Left ventricle myocardium inferior (tissue), 1 donor: ENCODE measurements at regions not wholly inside any gene's neighbourhood (a gene's known extent, or its start where the extent isn't known, plus 50 kb on each side); places are given as distances from the start of the nearest gene placed in this dataset.
"Not testable (repeated sequence)": the region's sequence is repeated elsewhere in the genome, so short reads cannot be mapped to it uniquely, and the experiment has no call there.

Source experiments
- DNase-seq: peaks from one replicate; pipeline ENCODE4 v3.0.0-alpha.2; 2020
- H3K27ac ChIP-seq: fragments of 200-600 bp; replicated peaks from 2 replicates; pipeline ENCODE4 v1.8.0; 2021
- H3K27me3 ChIP-seq: fragments of 200-600 bp; 2 replicates; pipeline ENCODE4 v1.8.0; 2021; ENCODE audit warnings: low read depth
- H3K36me3 ChIP-seq: fragments of 200-600 bp; 2 replicates; pipeline ENCODE4 v1.8.0; 2021
- H3K4me1 ChIP-seq: fragments of 200-600 bp; 2 replicates; pipeline ENCODE4 v1.8.0; 2021
- H3K4me3 ChIP-seq: fragments of 200-600 bp; 2 replicates; pipeline ENCODE4 v1.8.0; 2021; ENCODE audit warnings: mild to moderate bottlenecking, moderate library complexity
- H3K9me3 ChIP-seq: fragments of 200-600 bp; replicated peaks from 2 replicates; pipeline ENCODE4 v1.8.0; 2021
- CTCF ChIP-seq: fragments of 200-600 bp; IDR thresholded peaks from 2 replicates; pipeline ENCODE4 v1.8.0; 2021; ENCODE audit warnings: antibody characterized with exemption, mild to moderate bottlenecking, borderline replicate concordance
- intact Hi-C: fragments of 100-400 bp; cut with micrococcal nuclease; formaldehyde crosslinking; loops from one replicate; pipeline ENCODE4 v1.11.0; 2022
- donor health status: DM: no; HTN: yes; CAD: no; lungs with severe emphysema.

- no peak overlapping the region for H3K27ac ChIP-seq
- H3K27me3 ChIP-seq: peaks cover 53% of the 10 kb centered on the region
- no peaks in the 10 kb centered on the region for H3K4me1 ChIP-seq
- no peak overlapping the region for H3K4me3 ChIP-seq
- no peak for TF ChIP-seq CTCF
- no peaks in the 10 kb centered on the region for H3K36me3 ChIP-seq
- no peak for DNase-seq
- no peaks in the 10 kb centered on the region for H3K9me3 ChIP-seq
- intact Hi-C loops: no loop called here
Measured at GRCh38 chr11:46181387-46181786, 60.1 kb upstream of the PHF21A start.

DNA sequence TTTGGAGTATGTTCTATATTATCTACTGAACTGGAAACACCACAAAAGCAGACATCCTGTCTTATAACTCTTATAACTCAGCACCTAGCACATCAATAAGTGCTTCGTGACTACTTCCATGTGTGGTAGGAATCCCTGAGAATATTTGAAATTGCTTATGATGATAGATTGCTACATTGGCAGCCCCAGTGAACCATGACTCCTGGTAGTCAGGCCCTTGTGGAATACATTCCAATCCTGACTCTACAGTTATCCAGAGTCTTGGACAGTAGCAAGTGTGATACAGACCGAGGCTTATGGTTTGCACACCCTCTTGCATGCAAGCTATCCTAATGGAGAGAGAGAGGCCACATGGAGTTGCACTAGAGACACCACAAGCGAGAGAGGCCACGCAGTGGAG lies 59.5 kb upstream of the PHF21A start:
- no peak for TF ChIP-seq CTCF
- H3K27ac ChIP-seq: no peak overlapping the region
- no peaks in the 10 kb centered on the region for H3K9me3 ChIP-seq
- H3K4me1 ChIP-seq: no peaks in the 10 kb centered on the region
- no peaks in the 10 kb centered on the region for H3K36me3 ChIP-seq
- H3K4me3 ChIP-seq: no peak overlapping the region
- intact Hi-C loops: no loop called here
- peaks cover 59% of the 10 kb centered on the region for H3K27me3 ChIP-seq
- DNase-seq: no peak

DNA sequence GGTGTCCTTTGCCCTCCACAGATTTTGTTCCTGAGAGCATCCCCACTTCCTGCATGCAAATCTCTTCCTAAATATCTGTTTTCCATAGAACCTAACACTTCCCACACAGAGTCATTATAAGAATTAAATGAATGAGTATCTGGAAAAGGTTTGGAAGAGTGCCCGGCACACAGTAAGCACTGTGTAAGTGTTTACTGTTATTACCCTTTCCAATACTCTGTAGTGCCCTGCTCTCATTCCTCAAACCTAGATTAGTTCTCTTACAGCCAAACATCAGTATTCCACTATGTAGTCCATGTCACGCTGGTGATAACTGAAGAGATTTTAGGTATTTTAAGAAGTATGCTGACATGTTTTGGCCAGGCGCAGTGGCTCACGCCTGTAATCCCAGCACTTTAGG lies 57.3 kb upstream of the PHF21A start:
- Histone ChIP-seq H3K27ac (no peak overlapping the region), H3K27me3 (peaks cover 54% of the 10 kb centered on the region), H3K9me3 (no peaks in the 10 kb centered on the region), H3K4me1 (no peaks in the 10 kb centered on the region), H3K36me3 (no peaks in the 10 kb centered on the region), H3K4me3 (no peak overlapping the region)
- no peak for DNase-seq
- intact Hi-C loops: no loop called here
- no peak for TF ChIP-seq CTCF

- H3K4me1 ChIP-seq: no peaks in the 10 kb centered on the region
- H3K4me3 ChIP-seq: no peak overlapping the region
- no peaks in the 10 kb centered on the region for H3K9me3 ChIP-seq
- DNase-seq: no peak
- no peak overlapping the region for H3K27ac ChIP-seq
- intact Hi-C loops: no loop called here
- TF ChIP-seq CTCF: no peak
- no peaks in the 10 kb centered on the region for H3K36me3 ChIP-seq
- H3K27me3 ChIP-seq: peaks cover 45% of the 10 kb centered on the region
Measured at GRCh38 chr11:46176421-46176820, 55.2 kb upstream of the PHF21A start.

GRCh38 chr11:46175401-46176002 lies 54.2 kb upstream of the PHF21A start:
- H3K4me3 ChIP-seq: no peak overlapping the region
- TF ChIP-seq CTCF: no peak
- no peaks in the 10 kb centered on the region for H3K36me3 ChIP-seq
- no peaks in the 10 kb centered on the region for H3K9me3 ChIP-seq
- H3K4me1 ChIP-seq: no peaks in the 10 kb centered on the region
- no peak for DNase-seq
- peaks cover 39% of the 10 kb centered on the region for H3K27me3 ChIP-seq
- H3K27ac ChIP-seq: no peak overlapping the region
- intact Hi-C loops: no loop called here

DNA sequence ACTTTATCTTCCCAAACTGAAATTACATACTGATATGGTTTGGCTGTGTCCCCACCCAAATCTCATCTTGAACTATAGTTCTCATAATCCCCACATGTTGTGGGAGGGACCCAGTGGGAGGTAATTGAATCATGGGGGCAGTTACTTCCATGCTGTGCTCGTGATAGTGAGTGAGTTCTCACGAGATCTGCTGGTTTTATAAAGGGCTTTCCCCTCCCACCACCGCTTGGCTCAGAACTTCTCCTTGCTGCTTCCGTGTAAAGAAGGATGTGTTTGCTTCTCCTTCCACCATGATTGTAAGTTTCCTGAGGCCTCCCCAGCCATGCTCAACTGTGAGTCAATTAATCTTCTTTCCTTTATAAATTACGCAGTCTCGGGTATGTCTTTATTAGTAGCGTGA lies 50.4 kb upstream of the PHF21A start:
- intact Hi-C loops, DNase-seq, H3K27ac ChIP-seq, H3K4me3 ChIP-seq, H3K36me3 ChIP-seq, H3K4me1 ChIP-seq, H3K9me3 ChIP-seq: not testable (repeated sequence)
- peaks cover 47% of the 10 kb centered on the region for H3K27me3 ChIP-seq
